HepG2 (cell line): ENCODE measurements at regions not wholly inside any gene's neighbourhood (a gene's known extent, or its start where the extent isn't known, plus 50 kb on each side); places are given as distances from the start of the nearest gene placed in this dataset.

Experiments used
- ATAC-seq: fragments of 200-7000 bp; cut with Tn5 transposase; 3 replicates; pipeline ENCODE4 v1.9.1; 2020; ENCODE audit warnings: mild to moderate bottlenecking, moderate library complexity
- BruUV-seq: library from RNA; stranded (reverse); fragments of 400-500 nt; replicated peaks from 2 replicates; lab custom pipeline; 2021; lab: Mats Ljungman, UMichigan
- CTCF ChIA-PET: fragments of 300-600 bp; formaldehyde crosslinking; extraction: SDS; loops from one replicate; lab custom pipeline; 2021; ENCODE audit warnings: low total read pairs, inconsistent platforms, low intra/inter-chr PET ratio; lab: Yijun Ruan, JAX
- POLR2A ChIA-PET: fragments of 350-600 bp; sonication (Branson Sonifier 250); formaldehyde crosslinking; loops from one replicate; lab custom pipeline; 2020; ENCODE audit warnings: antibody characterized with exemption, inconsistent platforms; lab: Yijun Ruan, JAX
- DNase-seq: peaks from one replicate; pipeline ENCODE4 v3.0.0-alpha.2; 2015; ENCODE audit warnings: low spot score
- FAIRE-seq: peaks from 3 replicates; lab custom pipeline; 2011; peaks lifted over from hg19 to GRCh38; lab: Jason Lieb, UNC
- H2AFZ ChIP-seq: one replicate; pipeline ENCODE4 v1.6.1; 2011; ENCODE audit warnings: low read length, inconsistent platforms
- H3K27ac ChIP-seq: fragments of 300-600 bp; 3 replicates; pipeline ENCODE4 v1.8.0; 2011; ENCODE audit warnings: mixed run types, mild to moderate bottlenecking, mixed read lengths, low read length, inconsistent platforms; ENCODE audit not compliant: insufficient read depth; ENCODE audit errors: extremely low read length
- H3K27me3 ChIP-seq, 2 experiments: fragments of 200-600 bp in 1 of 2; 2 replicates in 1 of 2; 3 replicates in 1 of 2; pipeline versions ENCODE4 v1.6.0 to v1.8.0; 2011; ENCODE audit warnings: low read length in 2 of 2, mild to moderate bottlenecking in 2 of 2, moderate library complexity in 2 of 2, inconsistent platforms in 1 of 2; ENCODE audit not compliant: insufficient read depth in 2 of 2, control insufficient read depth in 1 of 2
- H3K36me3 ChIP-seq, 2 experiments: fragments of 200-600 bp in 1 of 2; replicated peaks in 1 of 2; 2 replicates in 1 of 2; 3 replicates in 1 of 2; pipeline versions ENCODE4 v1.5.1 to v1.8.0; 2011; ENCODE audit warnings: low read length in 2 of 2, inconsistent platforms in 1 of 2; ENCODE audit not compliant: insufficient read depth in 2 of 2, control insufficient read depth in 1 of 2
- H3K4me1 ChIP-seq: 2 replicates; pipeline ENCODE4 v1.5.1; 2012; ENCODE audit warnings: low read length, inconsistent platforms; ENCODE audit not compliant: insufficient read depth
- H3K4me2 ChIP-seq: 2 replicates; pipeline ENCODE4 v1.6.0; 2011; ENCODE audit warnings: low read depth, low read length, inconsistent platforms
- H3K4me3 ChIP-seq, 3 experiments: fragments of 200-600 bp in 1 of 3; sonication (generic), shearing (Covaris generic) in 1 of 3; replicated peaks in 1 of 3; 2 replicates each; pipeline ENCODE4 v1.5.1; 2011 to 2016; ENCODE audit warnings: low read length in 3 of 3, inconsistent platforms in 2 of 3, low read depth in 2 of 3, mild to moderate bottlenecking in 2 of 3, control low read depth in 1 of 3, mixed read lengths in 1 of 3; ENCODE audit not compliant: insufficient read depth in 1 of 3
- H3K79me2 ChIP-seq: one replicate; pipeline ENCODE4 v1.6.1; 2011; ENCODE audit warnings: low read length, inconsistent platforms; ENCODE audit not compliant: insufficient read depth
- H3K9ac ChIP-seq: 2 replicates; pipeline ENCODE4 v1.6.0; 2011; ENCODE audit warnings: mild to moderate bottlenecking, low read depth, low read length, inconsistent platforms; ENCODE audit not compliant: insufficient read depth
- H3K9me3 ChIP-seq: 2 replicates; pipeline ENCODE4 v1.5.1; 2012; ENCODE audit warnings: mild to moderate bottlenecking, low read length
- H4K20me1 ChIP-seq: 2 replicates; pipeline ENCODE4 v1.6.0; 2011; ENCODE audit warnings: inconsistent platforms, mild to moderate bottlenecking, low read length, moderate library complexity; ENCODE audit not compliant: insufficient read depth
- IKZF4 ChIP-seq: sonication (generic); formaldehyde crosslinking; IDR thresholded peaks from 2 replicates; pipeline ENCODE4 v1.5.1; 2020; ENCODE audit warnings: borderline replicate concordance, mild to moderate bottlenecking, low read depth, missing genetic modification reagents; ENCODE audit errors: not compliant biosample characterization
- KIAA2018 ChIP-seq: sonication (generic); formaldehyde crosslinking; IDR thresholded peaks from 2 replicates; pipeline ENCODE4 v1.5.0; 2020; ENCODE audit warnings: mild to moderate bottlenecking, missing genetic modification reagents, borderline replicate concordance
- MAFG ChIP-seq: sonication (generic); formaldehyde crosslinking; IDR thresholded peaks from 2 replicates; pipeline ENCODE4 v1.5.1; 2020; ENCODE audit warnings: mild to moderate bottlenecking, missing genetic modification reagents
- MIER2 ChIP-seq: IDR thresholded peaks from 2 replicates; pipeline ENCODE4 v1.6.1; 2016; ENCODE audit warnings: missing biosample characterization, missing genetic modification reagents
- TMF1 ChIP-seq: sonication (generic); formaldehyde crosslinking; IDR thresholded peaks from 2 replicates; pipeline ENCODE4 v1.8.1; 2022; ENCODE audit warnings: low read depth, missing genetic modification reagents
- WGBS: methylation state at CpG from one replicate; pipeline ENCODE4 v1.1.6; 2017; ENCODE audit warnings: low lambda C conversion rate; 5-methylcytosine and 5-hydroxymethylcytosine counted together
- in situ Hi-C: cut with HindIII; loops from 2 replicates; pipeline ENCODE4 v1.10.0; 2017; ENCODE audit warnings: low pct_unique_long_range_greater_than_20kb; ENCODE audit not compliant: extremely low pct_ligation_motif_present
- intact Hi-C: fragments of 100-400 bp; cut with micrococcal nuclease; formaldehyde crosslinking; loops from one replicate; pipeline ENCODE4 v1.10.0; 2022; ENCODE audit not compliant: unreplicated experiment

- ChIA-PET POLR2A (no interaction called here), CTCF (no interaction called here)
- no peaks in the 10 kb centered on the region for H3K79me2 ChIP-seq
- no peaks in the 10 kb centered on the region for H3K9me3 ChIP-seq
- no peaks in the 10 kb centered on the region for H3K4me1 ChIP-seq
- intact Hi-C loops (no loop called here), in situ Hi-C loops (no loop called here)
- BruUV-seq: no TSS peak
- WGBS: under 1% methylated on average over 3 of the region's 3 CpGs
- DNase-seq (no peak), FAIRE-seq (no peak), ATAC-seq (no peak)
- H3K36me3 ChIP-seq: no peaks in the 10 kb centered on the region
- H3K9ac ChIP-seq: no peak overlapping the region
- no peak overlapping the region for H3K4me3 ChIP-seq
- H2AFZ ChIP-seq: no peak overlapping the region
- H4K20me1 ChIP-seq: no peaks in the 10 kb centered on the region
- H3K27me3 ChIP-seq: no peaks in the 10 kb centered on the region
- H3K4me2 ChIP-seq: no peak overlapping the region
- H3K27ac ChIP-seq: no peak overlapping the region
- TF ChIP-seq IKZF4 (CRISPR knock-in tag) (no peak), TMF1 (CRISPR knock-in tag) (no peak), MAFG (CRISPR knock-in tag) (no peak), MIER2 (CRISPR knock-in tag) (no peak), KIAA2018 (CRISPR knock-in tag) (no peak)
These were observed 613.0 kb upstream of the FSHR start for GRCh38 chr2:49767316-49767715.
